Activated T-helper 17 cell treated with anti-CD3 and anti-CD28 coated beads, Interleukin-2, amount 50 U/mL, for 72 hours (primary cell): ENCODE measurements at regions not wholly inside any gene's neighbourhood (a gene's known extent, or its start where the extent isn't known, plus 50 kb on each side); places are given as distances from the start of the nearest gene placed in this dataset.

Source experiments
- ATAC-seq: fragments of 150-1000 bp; cut with Tn5 transposase; replicated peaks from 2 replicates; pipeline ENCODE4 v1.10.0; 2021; ENCODE audit warnings: mild to moderate bottlenecking, moderate library complexity
- H3K27ac Mint-ChIP-seq: one replicate; pipeline ENCODE4 v1.8.0; 2022; ENCODE audit warnings: mixed read lengths
- H3K27me3 Mint-ChIP-seq: one replicate; pipeline ENCODE4 v1.8.0; 2022; ENCODE audit warnings: mixed read lengths
- H3K36me3 Mint-ChIP-seq: one replicate; pipeline ENCODE4 v1.8.0; 2022; ENCODE audit warnings: low read depth, mild to moderate bottlenecking, mixed read lengths
- H3K4me1 Mint-ChIP-seq: one replicate; pipeline ENCODE4 v1.8.0; 2022; ENCODE audit warnings: mixed read lengths
- H3K4me3 Mint-ChIP-seq: one replicate; pipeline ENCODE4 v1.8.0; 2022; ENCODE audit warnings: mild to moderate bottlenecking, mixed read lengths
- H3K9me3 Mint-ChIP-seq: one replicate; pipeline ENCODE4 v1.8.0; 2022; ENCODE audit warnings: mixed read lengths

DNA sequence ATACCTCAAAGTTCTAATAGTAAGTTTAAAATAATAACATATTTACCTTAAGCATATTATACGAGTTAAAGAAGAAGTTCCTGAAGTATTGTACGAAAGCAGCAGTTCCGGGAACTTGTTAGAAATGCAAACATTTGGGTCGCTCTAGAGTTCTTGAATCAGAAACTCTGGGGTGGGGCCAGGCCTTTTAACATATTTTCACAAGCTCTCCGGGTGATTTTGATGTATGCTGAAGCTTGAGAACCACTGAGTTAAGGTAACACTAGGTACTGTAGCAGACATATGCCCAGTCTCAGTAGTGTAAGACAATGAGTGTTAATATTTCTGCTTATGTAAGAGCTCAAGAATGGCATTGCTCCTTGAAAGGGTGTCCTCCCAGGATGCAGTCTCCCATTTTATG lies 461.1 kb downstream of the C3orf38 start:
- Mint-ChIP-seq H3K27me3 (no peaks in the 10 kb centered on the region), H3K36me3 (no peaks in the 10 kb centered on the region), H3K4me1 (no peaks in the 10 kb centered on the region), H3K9me3 (no peaks in the 10 kb centered on the region), H3K4me3 (no peak overlapping the region), H3K27ac (no peak overlapping the region)
- no peak for ATAC-seq

DNA sequence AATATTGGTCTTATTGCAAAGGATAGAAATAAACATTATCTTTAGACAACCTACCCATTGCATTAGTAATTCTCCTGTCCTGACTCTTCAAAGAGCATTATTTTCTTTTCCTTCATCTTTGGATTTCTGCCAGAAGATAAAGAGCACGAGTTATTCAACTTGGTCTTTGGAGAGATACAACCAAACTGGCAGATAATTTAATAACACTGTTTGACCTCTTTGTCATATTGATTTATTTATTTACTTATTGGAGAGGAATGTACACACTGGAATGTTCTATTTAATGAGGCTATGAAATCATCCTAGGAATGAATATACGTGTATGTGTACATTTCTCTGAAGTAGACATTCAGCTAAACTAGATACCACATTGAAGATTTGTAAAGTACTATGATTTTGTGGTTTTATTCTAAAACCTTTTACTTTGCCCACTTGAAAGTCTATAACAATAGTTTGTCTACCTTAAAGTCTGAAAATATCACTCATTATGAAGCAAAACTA lies 462.1 kb downstream of the C3orf38 start:
- no peaks in the 10 kb centered on the region for H3K27me3 Mint-ChIP-seq
- no peaks in the 10 kb centered on the region for H3K4me1 Mint-ChIP-seq
- ATAC-seq, result no peak
- H3K4me3 Mint-ChIP-seq, result no peak overlapping the region
- no peak overlapping the region for H3K27ac Mint-ChIP-seq
- H3K36me3 Mint-ChIP-seq, result no peaks in the 10 kb centered on the region
- H3K9me3 Mint-ChIP-seq, result no peaks in the 10 kb centered on the region

- Mint-ChIP-seq H3K36me3 (no peaks in the 10 kb centered on the region), H3K4me3 (no peak overlapping the region), H3K4me1 (no peaks in the 10 kb centered on the region), H3K9me3 (no peaks in the 10 kb centered on the region), H3K27me3 (no peaks in the 10 kb centered on the region), H3K27ac (no peak overlapping the region)
- ATAC-seq, result no peak
These were observed 466.7 kb downstream of the C3orf38 start for GRCh38 chr3:88616413-88616812.

DNA sequence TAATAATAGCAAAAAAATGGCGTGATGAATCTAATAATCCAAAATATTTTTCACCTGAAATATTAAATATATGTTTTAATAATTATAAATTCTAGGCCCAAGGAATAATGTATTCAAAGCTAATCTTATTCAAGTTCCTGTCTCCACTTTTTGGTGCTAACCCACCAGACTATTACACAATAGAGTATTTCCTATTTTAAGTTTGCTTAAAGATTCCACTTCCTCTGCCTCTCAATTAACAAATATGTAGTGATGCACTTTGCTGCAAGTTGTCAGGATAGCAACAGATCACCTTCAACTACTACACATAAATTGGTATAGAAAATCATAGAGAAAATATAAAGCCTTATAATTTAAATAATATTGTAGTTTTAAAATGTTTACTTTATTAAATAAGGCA lies 467.5 kb downstream of the C3orf38 start:
- no peaks in the 10 kb centered on the region for H3K9me3 Mint-ChIP-seq
- no peaks in the 10 kb centered on the region for H3K27me3 Mint-ChIP-seq
- no peaks in the 10 kb centered on the region for H3K4me1 Mint-ChIP-seq
- no peak overlapping the region for H3K4me3 Mint-ChIP-seq
- H3K27ac Mint-ChIP-seq, result no peak overlapping the region
- no peaks in the 10 kb centered on the region for H3K36me3 Mint-ChIP-seq
- no peak for ATAC-seq

- Mint-ChIP-seq H3K4me3 (no peak overlapping the region), H3K9me3 (peaks cover 7% of the 10 kb centered on the region), H3K27ac (no peak overlapping the region)
These were observed 468.4 kb downstream of the C3orf38 start for GRCh38 chr3:88618021-88618645.

GRCh38 chr3:88621586-88621985 lies 471.8 kb downstream of the C3orf38 start:
- no peak overlapping the region for H3K27ac Mint-ChIP-seq
- peaks cover 7% of the 10 kb centered on the region for H3K9me3 Mint-ChIP-seq
- ATAC-seq, result no peak
- no peaks in the 10 kb centered on the region for H3K4me1 Mint-ChIP-seq
- H3K36me3 Mint-ChIP-seq, result no peaks in the 10 kb centered on the region
- H3K4me3 Mint-ChIP-seq, result no peak overlapping the region
- no peaks in the 10 kb centered on the region for H3K27me3 Mint-ChIP-seq

More at GRCh38 chr3:88618021-88618645, 468.4 kb downstream of the C3orf38 start:
- Mint-ChIP-seq H3K36me3 (no peaks in the 10 kb centered on the region), H3K27me3 (no peaks in the 10 kb centered on the region), H3K4me1 (no peaks in the 10 kb centered on the region)
- ATAC-seq, result no peak

GRCh38 chr3:88623709-88624108 lies 473.9 kb downstream of the C3orf38 start:
- Mint-ChIP-seq H3K4me3 (no peak overlapping the region), H3K9me3 (peaks cover 9% of the 10 kb centered on the region), H3K4me1 (no peaks in the 10 kb centered on the region), H3K36me3 (no peaks in the 10 kb centered on the region), H3K27me3 (no peaks in the 10 kb centered on the region), H3K27ac (no peak overlapping the region)
- ATAC-seq, result no peak

DNA sequence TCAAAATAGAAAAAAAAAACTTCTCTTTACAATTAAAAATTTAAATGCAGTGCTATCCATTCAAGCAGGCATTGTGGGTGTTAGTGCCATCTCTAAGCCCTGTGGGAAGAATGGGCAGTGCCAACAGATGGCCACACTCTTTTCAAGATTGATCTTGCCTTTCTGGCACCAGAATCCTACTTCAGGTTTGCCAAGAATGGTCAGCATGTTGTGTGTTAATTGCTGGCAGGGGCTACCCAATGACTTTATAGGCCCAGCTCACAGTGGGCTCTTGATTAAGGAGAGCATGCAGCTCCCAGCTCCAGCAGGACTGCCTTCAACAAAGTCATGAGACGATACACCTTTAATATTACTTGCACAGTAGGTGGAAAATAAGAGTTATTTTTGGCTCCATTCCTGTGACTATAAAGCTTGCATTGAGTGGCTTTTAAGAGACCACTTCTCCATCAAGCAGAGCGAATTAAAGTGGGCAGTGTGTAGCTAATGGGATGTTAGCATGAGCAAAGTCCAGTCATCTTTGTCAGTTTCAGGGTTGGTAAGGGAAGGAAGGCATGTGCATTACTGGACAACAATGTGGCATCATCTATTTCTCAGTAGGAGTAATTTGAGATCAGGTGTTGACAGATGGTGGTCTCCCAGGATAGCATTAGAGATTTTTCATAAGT lies 476.8 kb downstream of the C3orf38 start:
- Mint-ChIP-seq H3K27me3 (no peaks in the 10 kb centered on the region), H3K4me1 (no peaks in the 10 kb centered on the region), H3K4me3 (no peak overlapping the region), H3K27ac (no peak overlapping the region), H3K9me3 (peaks cover 16% of the 10 kb centered on the region), H3K36me3 (no peaks in the 10 kb centered on the region)
- ATAC-seq, result no peak

DNA sequence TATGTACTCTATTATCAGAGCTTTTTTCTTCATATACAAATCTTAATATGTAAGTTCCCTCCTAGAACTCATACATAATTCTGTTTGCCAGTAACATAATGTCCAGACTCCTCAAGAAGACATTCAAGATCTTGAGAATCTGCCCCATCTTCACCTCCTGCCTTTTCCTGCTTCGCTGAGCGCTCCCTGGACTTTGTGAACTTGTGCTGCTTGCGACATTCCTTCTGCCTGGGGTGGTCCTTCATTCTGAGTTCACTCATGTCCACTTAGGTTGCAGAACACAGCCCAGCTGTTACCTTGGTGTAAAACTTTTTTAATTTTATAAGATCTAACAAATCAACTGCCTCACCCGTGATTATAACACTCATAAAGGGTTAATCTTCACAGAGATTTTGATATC lies 478.5 kb upstream of the EPHA3 start:
- Mint-ChIP-seq H3K27me3 (no peaks in the 10 kb centered on the region), H3K9me3 (peaks cover 10% of the 10 kb centered on the region), H3K27ac (no peak overlapping the region), H3K4me1 (no peaks in the 10 kb centered on the region), H3K36me3 (no peaks in the 10 kb centered on the region), H3K4me3 (no peak overlapping the region)
- ATAC-seq, result no peak

DNA sequence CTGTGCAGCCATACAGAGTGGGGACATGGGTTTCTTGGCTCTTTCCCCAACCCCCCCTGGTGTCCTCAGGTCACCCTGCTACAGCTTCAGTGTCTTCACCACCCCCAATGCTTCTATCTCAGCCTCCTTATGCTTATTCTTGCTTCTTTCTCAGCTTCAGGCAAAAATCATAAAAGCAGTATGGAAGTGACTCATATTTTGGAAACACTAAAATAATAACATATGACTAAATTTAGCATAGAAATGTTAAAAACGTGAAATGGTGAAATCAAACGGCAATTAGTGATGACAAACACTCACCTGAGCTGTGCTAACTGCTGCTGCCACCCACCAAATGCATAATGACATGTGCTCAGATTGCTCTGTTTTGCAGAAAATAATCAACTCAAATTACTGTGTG lies 475.2 kb upstream of the EPHA3 start:
- H3K27ac Mint-ChIP-seq, result no peak overlapping the region
- H3K9me3 Mint-ChIP-seq, result peaks cover 10% of the 10 kb centered on the region
- H3K4me1 Mint-ChIP-seq, result no peaks in the 10 kb centered on the region
- no peaks in the 10 kb centered on the region for H3K36me3 Mint-ChIP-seq
- ATAC-seq, result no peak
- no peaks in the 10 kb centered on the region for H3K27me3 Mint-ChIP-seq
- no peak overlapping the region for H3K4me3 Mint-ChIP-seq

GRCh38 chr3:88640581-88640980 lies 466.8 kb upstream of the EPHA3 start:
- Mint-ChIP-seq H3K27ac (no peak overlapping the region), H3K36me3 (no peaks in the 10 kb centered on the region), H3K4me3 (no peak overlapping the region), H3K27me3 (no peaks in the 10 kb centered on the region), H3K9me3 (peaks cover 15% of the 10 kb centered on the region), H3K4me1 (no peaks in the 10 kb centered on the region)
- ATAC-seq, result no peak

GRCh38 chr3:88641033-88641604 lies 466.3 kb upstream of the EPHA3 start:
- H3K36me3 Mint-ChIP-seq, result no peaks in the 10 kb centered on the region
- H3K27me3 Mint-ChIP-seq, result no peaks in the 10 kb centered on the region
- H3K4me3 Mint-ChIP-seq, result no peak overlapping the region
- H3K9me3 Mint-ChIP-seq, result peaks cover 15% of the 10 kb centered on the region
- no peak overlapping the region for H3K27ac Mint-ChIP-seq
- ATAC-seq, result no peak
- no peaks in the 10 kb centered on the region for H3K4me1 Mint-ChIP-seq

DNA sequence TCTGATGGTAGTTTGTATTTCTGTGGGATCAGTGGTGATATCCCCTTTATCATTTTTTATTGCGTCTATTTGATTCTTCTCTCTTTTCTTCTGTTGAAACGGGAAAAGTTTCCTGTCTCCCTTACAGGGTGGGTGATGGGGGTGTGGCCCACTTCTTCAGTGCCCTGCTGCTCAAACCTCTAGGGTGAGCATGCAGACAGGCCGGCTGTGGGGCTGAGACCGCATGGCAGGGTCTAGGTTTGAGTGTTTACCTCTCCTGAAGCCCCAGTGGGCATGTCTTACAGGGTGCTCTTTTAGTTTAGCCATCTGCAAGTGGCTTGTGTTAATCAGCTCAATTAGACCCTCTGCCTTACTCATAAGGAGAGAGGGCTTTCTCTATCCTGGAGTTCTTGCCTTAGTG lies 450.0 kb upstream of the EPHA3 start:
- Mint-ChIP-seq H3K27ac (no peak overlapping the region), H3K9me3 (peaks cover 3% of the 10 kb centered on the region), H3K36me3 (no peaks in the 10 kb centered on the region), H3K4me3 (no peak overlapping the region), H3K4me1 (no peaks in the 10 kb centered on the region), H3K27me3 (no peaks in the 10 kb centered on the region)
- ATAC-seq, result no peak

DNA sequence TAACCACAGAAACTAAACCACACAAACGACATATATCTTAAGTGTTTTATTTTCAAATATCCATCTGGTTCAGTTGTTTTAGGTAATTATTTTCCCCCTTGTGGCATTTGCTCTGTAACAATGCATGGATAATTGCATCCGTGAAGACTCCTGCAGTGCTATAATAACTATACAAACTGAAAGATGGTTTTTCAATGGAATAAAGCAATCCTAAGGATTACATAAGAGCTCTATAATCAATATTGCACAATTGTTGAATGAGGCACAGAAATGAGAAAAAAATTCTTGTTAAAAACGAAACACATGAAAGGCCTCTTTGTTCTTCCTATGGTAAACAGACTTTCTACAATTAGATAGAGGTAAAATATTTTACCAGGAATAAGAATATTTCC lies 446.0 kb upstream of the EPHA3 start:
- no peak overlapping the region for H3K27ac Mint-ChIP-seq
- H3K36me3 Mint-ChIP-seq, result no peaks in the 10 kb centered on the region
- H3K4me3 Mint-ChIP-seq, result no peak overlapping the region
- peaks cover 3% of the 10 kb centered on the region for H3K9me3 Mint-ChIP-seq
- no peaks in the 10 kb centered on the region for H3K27me3 Mint-ChIP-seq
- ATAC-seq, result no peak
- H3K4me1 Mint-ChIP-seq, result no peaks in the 10 kb centered on the region

DNA sequence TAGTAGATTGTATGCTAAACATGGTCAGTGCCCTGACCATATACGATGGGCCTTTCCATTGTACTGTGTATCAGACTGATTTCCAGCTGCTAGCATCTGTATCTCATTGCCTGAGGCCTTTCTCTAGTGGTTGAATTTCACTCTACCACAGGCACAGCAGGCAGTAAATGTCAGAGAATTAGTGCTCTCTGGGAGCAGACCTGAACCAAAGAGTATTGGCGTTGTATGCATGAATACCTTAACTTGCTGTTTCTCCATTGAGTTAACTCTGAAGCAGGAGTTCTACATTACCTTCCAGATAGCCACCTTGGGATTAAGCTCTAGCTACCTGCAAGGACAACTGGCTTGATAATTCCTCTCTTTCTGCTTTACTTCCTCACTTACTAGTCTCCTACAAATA lies 439.2 kb upstream of the EPHA3 start:
- H3K4me1 Mint-ChIP-seq, result no peaks in the 10 kb centered on the region
- ATAC-seq, result no peak
- no peaks in the 10 kb centered on the region for H3K27me3 Mint-ChIP-seq
- no peak overlapping the region for H3K4me3 Mint-ChIP-seq
- no peak overlapping the region for H3K27ac Mint-ChIP-seq
- H3K36me3 Mint-ChIP-seq, result no peaks in the 10 kb centered on the region
- H3K9me3 Mint-ChIP-seq, result peaks cover 4% of the 10 kb centered on the region
